HG03378 (cell line): ENCODE measurements at regions not wholly inside any gene's neighbourhood (a gene's known extent, or its start where the extent isn't known, plus 50 kb on each side); places are given as distances from the start of the nearest gene placed in this dataset.

ENCODE experiments used
- ATAC-seq: cut with Tn5 transposase; IDR thresholded peaks from one replicate; pipeline ENCODE4 v1.9.1; 2021; ENCODE audit warnings: mild to moderate bottlenecking, moderate library complexity; ENCODE audit not compliant: unreplicated experiment

DNA sequence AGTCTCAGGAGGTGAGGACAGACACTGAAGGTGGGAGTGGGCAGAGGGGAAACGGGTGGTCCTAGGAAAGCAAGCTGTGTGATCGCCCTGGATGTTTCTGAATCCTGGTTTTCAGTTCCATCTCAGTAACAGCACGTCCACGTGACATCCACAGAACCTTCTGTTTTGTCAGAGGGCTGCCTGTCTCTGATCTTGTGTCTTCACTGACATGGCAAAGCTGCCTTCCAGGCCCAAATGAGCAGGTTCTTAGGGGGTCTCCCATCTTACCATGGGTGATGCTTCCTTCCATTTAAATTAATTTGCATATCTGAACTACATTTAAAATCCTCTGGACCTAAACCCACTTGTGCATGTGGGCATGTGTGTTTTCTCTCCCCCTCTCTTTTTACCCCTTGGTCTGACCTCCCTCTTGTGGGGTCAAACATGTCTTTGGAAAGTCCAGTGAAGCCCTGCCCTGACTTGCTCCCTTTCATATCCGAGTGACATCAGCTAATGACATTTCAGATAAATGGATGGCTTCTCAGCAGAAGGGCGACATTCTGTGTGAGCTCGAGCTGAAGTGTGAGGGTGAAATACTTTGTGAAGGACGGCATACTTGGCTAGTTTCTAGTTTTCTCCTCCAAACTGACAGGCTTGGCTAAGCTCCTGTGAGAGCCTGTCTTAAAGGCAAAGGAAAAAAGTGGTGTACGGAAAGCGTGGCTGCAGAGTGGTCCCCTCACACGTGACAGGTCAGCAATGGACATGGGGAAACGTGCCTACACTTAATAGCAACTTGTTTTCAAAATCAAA lies 204.8 kb upstream of the S1PR3 start:
- no peak for ATAC-seq

DNA sequence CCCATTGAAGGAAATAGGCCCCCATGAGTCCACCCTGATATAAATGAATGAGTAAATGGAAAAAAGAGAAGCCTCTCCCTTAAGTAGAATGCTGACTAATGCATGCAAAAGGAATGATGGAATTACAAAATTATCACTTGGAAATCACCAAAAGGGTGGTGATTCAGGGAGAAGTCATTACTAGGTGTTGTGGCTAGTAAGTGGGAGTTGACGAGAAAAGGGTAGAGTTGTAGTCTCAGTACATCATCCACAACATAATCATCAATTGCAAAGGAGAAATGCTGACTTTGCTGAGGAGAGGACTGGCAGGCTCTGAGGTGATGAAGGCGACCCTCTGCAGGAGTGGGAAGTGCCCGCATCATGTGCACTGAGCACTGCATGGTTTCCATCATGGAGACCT lies 201.5 kb upstream of the S1PR3 start:
- ATAC-seq: no peak

DNA sequence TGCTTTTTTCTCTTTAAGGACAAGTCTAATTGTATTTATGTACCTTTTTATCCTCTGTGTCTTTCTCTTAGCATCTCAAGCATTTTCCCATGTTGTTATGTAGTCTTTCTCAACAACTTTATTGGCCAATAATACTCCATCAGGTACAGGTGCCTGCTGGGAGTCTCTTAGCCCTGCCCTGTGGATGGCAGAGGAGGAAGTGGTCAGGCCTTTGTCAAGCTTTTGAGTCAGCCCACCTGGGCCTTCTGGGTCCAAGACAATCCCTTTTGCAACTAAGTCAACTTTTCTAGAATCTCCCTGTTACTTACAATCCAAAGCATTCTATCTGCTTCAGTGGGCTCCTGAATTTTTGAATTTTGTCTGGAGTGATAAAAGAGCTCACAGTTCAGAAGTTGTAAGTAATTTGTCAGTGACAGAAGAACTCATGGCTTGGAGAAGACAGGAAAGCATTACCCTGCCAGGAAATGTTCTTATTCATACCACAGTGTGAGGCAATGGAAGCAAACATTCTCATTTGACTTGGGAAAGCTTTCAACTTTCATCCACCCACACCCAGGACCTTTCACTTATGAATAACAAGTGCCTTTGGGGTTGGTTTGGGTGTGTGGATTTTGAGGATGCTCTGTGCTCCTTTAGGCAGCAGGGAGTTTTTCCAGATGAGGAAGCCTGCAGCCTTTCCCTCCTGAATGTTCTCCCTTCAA lies 200.0 kb upstream of the S1PR3 start:
- no peak for ATAC-seq

DNA sequence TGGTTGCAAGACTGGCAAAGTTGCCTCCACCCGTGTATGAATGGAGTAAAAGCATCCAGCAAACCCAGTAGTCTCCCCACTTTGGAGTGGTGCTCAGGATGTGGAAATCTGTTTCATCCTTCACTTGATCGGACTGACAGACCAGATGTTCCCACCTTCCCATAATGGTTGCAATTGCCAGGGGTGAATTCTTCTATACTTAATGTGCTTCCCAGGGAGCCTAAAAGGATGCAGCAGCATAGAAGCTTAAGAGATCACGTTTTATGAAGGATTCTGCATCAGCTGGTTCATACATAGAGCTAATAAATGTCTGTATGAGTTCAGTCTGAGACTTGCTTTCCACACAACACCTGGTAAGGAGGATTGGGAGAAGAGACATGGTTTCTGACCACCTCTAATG lies 198.8 kb upstream of the S1PR3 start:
- ATAC-seq: no peak

- no peak for ATAC-seq
Observed at GRCh38 chr9:88794100-88794499, 197.2 kb upstream of the S1PR3 start.

DNA sequence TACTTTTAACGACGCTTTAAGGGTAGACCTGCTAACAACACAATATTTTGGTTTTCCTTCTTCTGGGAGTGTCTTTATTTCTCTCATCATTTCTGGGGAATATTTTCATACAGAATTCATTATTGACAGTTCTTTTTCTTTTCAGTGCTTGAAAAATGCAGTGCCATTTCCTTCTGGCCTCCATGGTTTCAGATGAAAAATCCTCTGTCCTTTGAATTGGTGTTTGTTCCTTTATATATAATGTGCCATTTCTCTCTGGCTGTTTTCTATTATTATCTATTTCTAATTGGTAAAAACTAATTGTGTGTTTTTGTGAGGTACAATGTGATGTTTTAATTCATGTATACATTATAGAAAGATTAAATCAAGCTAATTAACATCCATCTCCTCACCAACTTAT lies 194.3 kb upstream of the S1PR3 start:
- ATAC-seq: no peak

DNA sequence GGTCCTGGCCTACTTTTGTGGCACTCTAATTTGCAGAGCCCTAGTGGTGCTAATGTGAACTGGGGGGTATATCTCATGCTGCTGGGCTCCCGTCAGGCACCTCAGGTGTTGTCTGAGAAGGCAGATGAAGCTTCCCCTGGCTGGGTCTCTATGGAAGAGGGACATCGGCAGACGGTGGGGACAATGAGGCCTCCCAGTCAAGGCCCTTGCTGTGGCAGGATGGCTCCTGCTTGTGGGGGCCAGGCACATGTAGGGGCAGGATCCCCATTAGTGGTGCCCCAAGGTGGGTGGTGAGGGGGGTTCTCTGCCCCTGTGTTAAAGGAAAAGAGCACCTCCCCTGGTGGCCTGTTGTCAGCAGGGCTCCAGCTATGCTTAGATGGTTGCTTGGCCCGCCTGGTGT lies 192.8 kb upstream of the S1PR3 start:
- ATAC-seq: no peak

- no peak for ATAC-seq
Observed at GRCh38 chr9:88799541-88800328, 191.5 kb upstream of the S1PR3 start.

GRCh38 chr9:88800329-88800682 lies 191.0 kb upstream of the S1PR3 start:
- no peak for ATAC-seq

GRCh38 chr9:88801214-88801796 lies 190.0 kb upstream of the S1PR3 start:
- no peak for ATAC-seq

DNA sequence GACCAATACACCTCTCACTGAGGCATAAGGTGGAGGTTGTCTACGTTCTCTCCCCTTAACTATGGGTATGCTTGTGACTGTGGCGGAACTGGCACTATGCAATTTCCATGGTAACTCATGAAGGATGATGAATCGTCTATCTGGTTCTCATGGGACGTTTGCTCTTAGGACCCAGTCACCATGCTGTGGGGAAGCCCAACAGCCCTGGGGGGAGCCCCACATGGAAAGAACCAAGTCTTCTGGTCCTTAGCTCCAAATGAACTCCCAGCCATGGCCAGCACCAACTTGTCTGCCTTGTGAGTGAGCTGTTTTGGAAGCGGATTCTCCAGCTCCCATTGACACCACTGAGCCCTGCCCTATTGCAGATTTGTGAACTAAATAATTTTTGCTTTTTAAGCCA lies 188.7 kb upstream of the S1PR3 start:
- ATAC-seq: no peak

DNA sequence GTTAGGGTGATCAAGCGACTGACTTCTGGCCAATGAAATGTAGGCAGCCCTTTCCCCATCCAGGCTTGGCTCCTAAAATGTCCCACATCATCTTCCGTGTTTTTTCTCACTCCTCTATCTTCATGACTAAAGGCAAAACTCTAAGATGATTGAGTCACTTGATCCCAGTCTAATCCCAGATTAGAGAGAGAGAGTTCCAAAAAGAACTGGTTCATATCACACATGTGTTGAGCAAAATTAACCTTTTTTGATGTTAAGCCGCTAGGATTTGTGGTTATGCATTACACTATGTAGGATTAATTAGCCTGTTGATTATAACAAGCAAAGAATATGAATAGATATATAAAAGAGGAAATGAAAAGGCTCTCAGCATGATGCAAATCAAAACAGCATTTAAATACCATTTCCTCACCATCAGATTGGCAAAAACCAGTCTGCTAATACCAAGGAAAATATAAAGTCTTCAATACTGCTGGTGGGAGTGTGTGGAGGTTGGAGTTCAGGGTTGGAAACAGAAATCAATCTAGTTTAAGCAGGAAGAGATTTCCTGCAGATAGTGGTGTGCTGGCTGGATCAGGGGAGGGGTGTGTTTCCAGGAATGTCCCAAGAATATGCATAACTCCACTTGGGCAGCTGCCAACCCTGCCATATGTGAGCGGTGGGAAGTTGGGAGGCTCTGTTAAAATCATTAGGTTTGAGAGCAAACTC lies 187.6 kb upstream of the S1PR3 start:
- ATAC-seq: no peak

- no peak for ATAC-seq
Observed at GRCh38 chr9:88804254-88804596, 187.0 kb upstream of the S1PR3 start.

DNA sequence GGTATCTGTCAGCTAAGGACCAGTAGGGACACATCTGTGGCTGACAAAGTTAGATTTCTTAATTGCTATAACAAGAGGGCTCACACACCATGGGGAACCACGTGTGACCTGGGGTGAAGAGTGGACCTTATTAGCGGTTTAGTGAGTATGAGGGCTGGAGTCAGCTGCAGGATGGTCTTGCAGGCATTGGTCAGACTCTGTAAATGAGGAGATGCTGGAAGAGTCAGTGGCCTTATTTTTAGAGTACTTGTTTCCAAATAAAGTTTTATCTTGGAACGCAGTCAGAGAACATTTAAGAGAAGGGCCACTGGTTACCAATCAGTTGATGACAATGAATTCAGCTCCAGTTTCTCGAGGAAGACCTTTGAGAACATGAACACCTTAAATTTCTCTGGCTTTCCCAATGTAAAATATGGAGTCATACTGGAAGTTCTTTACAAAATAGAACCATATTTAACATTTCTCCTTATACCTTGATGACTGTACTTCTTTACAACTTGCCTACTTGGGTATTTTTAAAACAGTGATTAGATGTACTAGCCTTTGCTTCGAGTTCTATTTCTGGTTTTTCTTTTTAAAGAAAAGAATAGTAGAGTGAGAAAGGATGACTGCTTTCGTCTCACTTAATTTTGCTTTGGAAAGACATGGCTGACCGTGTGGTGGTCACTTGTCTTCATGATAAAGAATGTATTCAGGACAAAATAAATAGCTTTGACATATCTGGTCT lies 185.9 kb upstream of the S1PR3 start:
- ATAC-seq: no peak

DNA sequence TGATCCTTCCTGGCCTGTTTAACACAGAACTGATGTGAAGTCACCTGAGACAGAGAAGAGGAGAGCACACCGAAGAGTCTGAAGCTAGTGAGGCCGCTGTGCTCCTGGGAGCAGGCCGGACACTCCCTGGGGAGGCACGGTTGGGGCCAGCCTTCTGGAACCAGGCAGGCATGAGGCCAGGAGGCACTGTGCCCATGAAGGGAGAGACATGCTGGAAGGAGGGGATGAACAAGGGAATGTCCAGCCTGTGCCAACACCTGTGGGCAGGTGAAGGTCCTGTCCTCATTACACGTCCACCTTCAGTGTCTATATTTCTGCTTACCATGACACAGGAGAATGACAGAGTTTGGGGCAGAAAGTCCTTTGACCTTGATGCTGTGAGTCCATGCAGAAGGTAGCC lies 183.8 kb upstream of the S1PR3 start:
- ATAC-seq: no peak

- ATAC-seq: no peak
Observed at GRCh38 chr9:88808019-88808656, 183.1 kb upstream of the S1PR3 start.

GRCh38 chr9:88808761-88809354 lies 182.4 kb upstream of the S1PR3 start:
- ATAC-seq: no peak

GRCh38 chr9:88809355-88810161 lies 181.7 kb upstream of the S1PR3 start:
- ATAC-seq: no peak

- ATAC-seq: no peak
Observed at GRCh38 chr9:88810826-88811225, 180.4 kb upstream of the S1PR3 start.
